GM18858 (cell line): ENCODE measurements at regions not wholly inside any gene's neighbourhood (a gene's known extent, or its start where the extent isn't known, plus 50 kb on each side); places are given as distances from the start of the nearest gene placed in this dataset.

ENCODE experiments used
- ATAC-seq: cut with Tn5 transposase; IDR thresholded peaks from one replicate; pipeline ENCODE4 v1.9.1; 2021; ENCODE audit not compliant: unreplicated experiment

DNA sequence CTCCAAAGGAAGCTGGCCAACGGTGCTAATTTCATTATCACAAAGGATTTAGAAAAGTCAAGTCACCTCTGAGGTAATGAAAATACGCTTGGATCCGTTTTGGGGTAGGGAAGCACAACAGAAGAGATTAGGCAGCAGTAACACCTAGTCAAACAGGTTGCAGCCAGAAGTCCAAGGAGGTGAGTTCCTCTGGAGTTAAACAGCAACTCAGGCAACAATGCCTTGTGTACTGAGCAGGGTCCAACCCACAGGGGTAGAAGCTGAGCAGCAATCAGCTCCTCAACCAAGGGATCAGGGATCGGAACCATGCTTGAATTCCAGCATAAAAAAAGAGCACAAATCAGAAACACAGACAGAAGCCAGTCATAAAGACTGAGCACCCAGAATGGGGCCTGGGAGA lies 88.1 kb upstream of the SPRED1 start:
- ATAC-seq: no peak

- ATAC-seq: no peak
These were observed 84.1 kb upstream of the SPRED1 start for GRCh38 chr15:38168467-38169070.

- no peak for ATAC-seq
These were observed 80.7 kb upstream of the SPRED1 start for GRCh38 chr15:38171973-38172372.

DNA sequence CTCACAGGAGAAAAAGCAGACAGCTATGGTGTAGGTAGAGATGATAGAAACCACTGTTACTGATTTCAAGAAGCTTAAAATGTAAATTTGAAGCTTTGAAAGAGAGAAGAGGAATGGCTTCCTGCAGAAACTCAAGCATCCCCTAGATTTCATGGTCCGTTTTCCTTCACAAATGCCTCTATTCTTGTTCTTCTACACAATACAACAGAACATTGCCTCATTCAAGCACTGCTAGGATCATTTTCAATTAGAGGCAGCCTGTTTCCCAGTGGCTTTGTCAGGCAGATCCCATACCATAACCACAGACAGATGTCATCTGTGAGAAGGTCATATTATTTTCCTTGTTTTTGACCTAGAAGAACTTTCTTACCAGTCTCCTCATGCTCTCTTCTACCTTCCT lies 77.9 kb upstream of the SPRED1 start:
- ATAC-seq: no peak

- peak; percentile 93 for ATAC-seq
These were observed 76.5 kb upstream of the SPRED1 start for GRCh38 chr15:38176155-38176554.

- no peak for ATAC-seq
These were observed 75.9 kb upstream of the SPRED1 start for GRCh38 chr15:38176691-38177090.

DNA sequence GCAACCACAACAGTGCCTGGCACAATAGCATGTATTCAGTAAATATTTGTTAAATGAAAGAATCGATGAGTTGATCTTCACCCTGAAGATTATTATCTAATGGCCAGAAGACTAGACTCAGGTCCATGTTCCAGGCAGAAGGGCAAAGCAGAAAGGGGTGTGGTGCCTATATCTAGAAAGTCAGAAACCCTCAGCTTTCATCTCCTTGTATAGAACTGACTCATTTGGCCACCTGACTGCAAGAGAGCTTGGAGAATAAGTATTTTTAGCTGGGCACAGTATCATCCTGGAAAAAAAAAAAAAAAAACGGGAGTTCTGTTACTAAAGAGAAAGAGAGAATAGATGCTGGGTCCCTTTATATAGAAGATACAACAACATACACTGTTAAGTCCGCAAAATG lies 69.7 kb upstream of the SPRED1 start:
- ATAC-seq: no peak

GRCh38 chr15:38186507-38186906 lies 66.1 kb upstream of the SPRED1 start:
- ATAC-seq: no peak

DNA sequence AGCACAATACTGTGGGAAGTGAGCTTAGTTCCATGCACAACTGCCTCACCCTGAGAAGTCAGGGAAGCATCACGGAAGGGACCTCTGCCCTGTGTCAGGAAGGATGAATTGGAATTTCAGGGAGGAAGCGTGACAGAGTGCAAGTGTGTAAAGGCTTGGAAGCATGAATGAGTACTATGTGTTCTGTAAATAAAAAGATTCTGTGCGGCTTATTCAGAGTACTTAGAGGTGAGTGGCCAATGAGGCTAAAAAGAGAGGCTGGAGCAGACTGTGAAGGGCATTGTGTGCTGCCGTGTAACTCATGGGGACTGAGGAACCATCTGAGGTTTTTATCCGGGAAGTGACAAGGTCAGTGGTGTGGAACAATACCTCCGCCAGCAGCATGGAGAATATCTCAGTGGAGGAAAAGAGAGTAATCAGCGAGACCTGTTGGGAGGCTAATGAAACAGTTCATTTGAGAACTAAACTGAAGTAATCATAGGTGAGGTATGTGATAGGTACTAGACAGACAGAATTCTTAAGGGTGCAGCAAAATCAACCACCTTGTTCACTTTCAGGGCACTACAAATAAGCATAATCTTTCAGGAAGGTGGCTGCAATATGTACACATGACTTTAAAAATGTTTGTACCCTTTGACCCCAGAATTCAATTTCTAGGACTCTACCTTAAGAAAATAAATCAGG lies 64.9 kb upstream of the SPRED1 start:
- ATAC-seq: no peak

- no peak for ATAC-seq
These were observed 62.9 kb upstream of the SPRED1 start for GRCh38 chr15:38189671-38190295.

DNA sequence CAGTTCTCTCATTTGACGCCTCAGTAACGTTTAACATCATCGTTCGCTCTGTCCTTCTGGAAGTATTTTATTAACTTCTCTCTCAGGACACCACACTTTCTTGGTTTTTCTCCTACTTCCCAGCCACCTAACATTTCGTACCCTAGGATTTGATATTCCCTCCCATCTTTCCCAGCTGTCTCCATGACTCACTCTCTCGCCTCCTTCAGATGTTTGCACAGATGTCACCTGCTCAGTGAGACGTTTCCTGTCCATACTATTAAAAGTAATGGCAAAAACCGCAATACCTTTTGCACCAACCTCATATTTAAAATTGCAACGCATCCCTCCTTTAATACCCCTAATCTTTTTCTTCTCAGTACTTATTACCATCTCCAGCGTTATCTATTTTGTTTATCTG lies 62.1 kb upstream of the SPRED1 start:
- no peak for ATAC-seq

- ATAC-seq: no peak
These were observed 60.1 kb upstream of the SPRED1 start for GRCh38 chr15:38192496-38192895.

- no peak for ATAC-seq
These were observed 59.1 kb upstream of the SPRED1 start for GRCh38 chr15:38193496-38193895.

DNA sequence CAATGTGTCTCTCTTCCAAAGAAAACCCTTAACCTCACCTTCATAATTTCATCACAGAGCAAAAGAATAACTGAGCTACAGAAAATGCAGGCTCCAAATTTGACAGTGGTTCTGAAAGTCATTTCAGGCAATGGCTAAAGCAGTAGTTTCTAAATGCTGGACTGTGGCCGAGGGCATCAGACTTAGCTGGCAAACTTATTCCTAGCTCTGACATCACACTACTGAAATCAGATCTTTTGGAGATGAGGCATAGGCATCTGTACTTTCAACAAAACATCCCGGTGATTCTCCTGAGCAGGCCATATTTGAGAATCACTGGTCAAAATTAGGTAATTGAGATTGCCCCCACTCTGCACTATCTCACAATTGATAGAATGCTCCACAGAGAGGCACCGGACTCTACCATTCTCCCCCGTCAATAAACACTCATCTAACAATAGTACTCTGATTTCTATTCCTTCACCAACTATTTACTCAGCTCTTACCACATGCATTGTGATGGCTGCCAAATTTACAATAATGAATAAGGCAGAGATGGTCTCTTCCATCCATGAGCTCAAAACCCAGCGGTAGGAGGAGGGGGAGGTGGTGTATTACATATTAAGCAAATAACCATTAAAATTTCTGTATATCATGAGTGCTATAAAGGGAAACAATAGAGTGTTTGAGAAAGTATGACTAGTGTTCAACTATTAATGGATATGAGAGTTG lies 57.3 kb upstream of the SPRED1 start:
- no peak for ATAC-seq

GRCh38 chr15:38196076-38196475 lies 56.6 kb upstream of the SPRED1 start:
- ATAC-seq: no peak

GRCh38 chr15:38197553-38197952 lies 55.1 kb upstream of the SPRED1 start:
- ATAC-seq: no peak

DNA sequence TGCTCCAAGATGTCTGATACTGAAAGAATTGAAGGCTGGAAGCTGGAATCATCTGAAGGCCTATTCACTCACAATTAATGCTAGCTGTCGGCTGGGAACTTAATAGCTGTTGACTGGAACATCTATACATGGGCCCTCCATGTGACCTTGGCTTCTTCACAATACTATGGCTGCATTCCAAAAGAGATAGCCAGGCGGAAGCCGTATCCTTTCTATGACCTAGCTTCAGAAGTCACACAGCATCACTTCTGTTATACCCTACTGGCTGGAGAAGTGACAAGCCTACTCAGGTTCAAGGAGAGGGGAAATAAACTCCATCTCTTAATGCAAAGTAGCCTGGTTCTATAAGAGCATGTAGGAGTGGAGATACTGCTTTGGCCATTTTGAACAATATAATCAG lies 50.9 kb upstream of the SPRED1 start:
- ATAC-seq: no peak

GRCh38 chr15:38202361-38202760 lies 50.3 kb upstream of the SPRED1 start:
- no peak for ATAC-seq
